IMR-90 (cell line): ENCODE measurements at regions not wholly inside any gene's neighbourhood (a gene's known extent, or its start where the extent isn't known, plus 50 kb on each side); places are given as distances from the start of the nearest gene placed in this dataset.

Source experiments
- ATAC-seq: fragments of 200-7000 bp; cut with Tn5 transposase; 2 replicates; pipeline ENCODE4 v1.9.1; 2020; ENCODE audit warnings: low read depth, mild to moderate bottlenecking, moderate library complexity
- BruUV-seq: library from RNA; stranded (reverse); fragments of 400-500 nt; replicated peaks from 2 replicates; lab custom pipeline; 2021; lab: Mats Ljungman, UMichigan
- CTCF ChIA-PET: fragments of 300-600 bp; formaldehyde crosslinking; extraction: SDS; loops from one replicate; lab custom pipeline; 2021; ENCODE audit warnings: antibody characterized with exemption; lab: Yijun Ruan, JAX
- POLR2A ChIA-PET: fragments of 300-600 bp; sonication (Branson Sonifier 250); formaldehyde crosslinking; loops from one replicate; lab custom pipeline; 2022; ENCODE audit warnings: antibody characterized with exemption; ENCODE audit not compliant: unreplicated experiment; lab: Charles Lee
- DNase-seq: peaks from one replicate; pipeline ENCODE4 v3.0.0; 2013
- H2AFZ ChIP-seq: replicated peaks from 2 replicates; pipeline ENCODE3; 2013; ENCODE audit warnings: low read length, mild to moderate bottlenecking; ENCODE audit not compliant: poor library complexity
- H2AK5ac ChIP-seq: 2 replicates; pipeline ENCODE4 v1.6.1; 2013; ENCODE audit warnings: low read depth, low read length, inconsistent platforms
- H2AK9ac ChIP-seq: replicated peaks from 2 replicates; pipeline ENCODE3; 2013; ENCODE audit warnings: mild to moderate bottlenecking, low read depth, low read length, moderate library complexity; ENCODE audit not compliant: poor library complexity
- H2BK120ac ChIP-seq: 2 replicates; pipeline ENCODE4 v1.6.1; 2013; ENCODE audit warnings: low read depth, low read length, inconsistent platforms
- H2BK15ac ChIP-seq: 3 replicates; pipeline ENCODE4 v1.6.1; 2013; ENCODE audit warnings: low read depth, low read length, inconsistent platforms
- H2BK20ac ChIP-seq: 2 replicates; pipeline ENCODE4 v1.6.1; 2013; ENCODE audit warnings: low read depth, mild to moderate bottlenecking, inconsistent platforms, low read length, moderate library complexity
- H2BK5ac ChIP-seq: 2 replicates; pipeline ENCODE4 v1.6.1; 2013; ENCODE audit warnings: mild to moderate bottlenecking, low read depth, low read length, inconsistent platforms; ENCODE audit not compliant: poor library complexity, severe bottlenecking
- H3K14ac ChIP-seq: replicated peaks from 2 replicates; pipeline ENCODE4 v1.6.1; 2013; ENCODE audit warnings: low read depth, low read length, inconsistent platforms
- H3K18ac ChIP-seq: 2 replicates; pipeline ENCODE4 v1.6.1; 2013; ENCODE audit warnings: low read depth, low read length, control low read depth
- H3K23ac ChIP-seq: 2 replicates; pipeline ENCODE4 v1.6.1; 2013; ENCODE audit warnings: low read depth, low read length, inconsistent platforms
- H3K27ac ChIP-seq: 2 replicates; pipeline ENCODE4 v1.5.1; 2013; ENCODE audit warnings: mild to moderate bottlenecking, control low read depth, low read length; ENCODE audit not compliant: insufficient read depth
- H3K27me3 ChIP-seq: 2 replicates; pipeline ENCODE4 v1.6.1; 2013; ENCODE audit warnings: low read length; ENCODE audit not compliant: control insufficient read depth, insufficient read depth
- H3K36me3 ChIP-seq: 2 replicates; pipeline ENCODE4 v1.6.1; 2013; ENCODE audit warnings: low read length, mixed read lengths; ENCODE audit not compliant: control insufficient read depth, insufficient read depth
- H3K4ac ChIP-seq: 2 replicates; pipeline ENCODE4 v1.6.1; 2013; ENCODE audit warnings: low read depth, low read length, inconsistent platforms
- H3K4me1 ChIP-seq: 2 replicates; pipeline ENCODE4 v1.6.1; 2013; ENCODE audit warnings: low read length, mixed read lengths; ENCODE audit not compliant: control insufficient read depth, insufficient read depth
- H3K4me2 ChIP-seq: 2 replicates; pipeline ENCODE4 v1.6.1; 2013; ENCODE audit warnings: low read depth, mild to moderate bottlenecking, control low read depth, low read length, moderate library complexity
- H3K4me3 ChIP-seq: 2 replicates; pipeline ENCODE4 v1.5.1; 2013; ENCODE audit warnings: low read depth, mild to moderate bottlenecking, control low read depth, low read length, moderate library complexity; ENCODE audit not compliant: insufficient read depth
- H3K56ac ChIP-seq: 2 replicates; pipeline ENCODE4 v1.6.1; 2013; ENCODE audit warnings: low read length, inconsistent platforms; ENCODE audit not compliant: insufficient read depth; ENCODE audit errors: extremely low read depth
- H3K79me1 ChIP-seq, 2 experiments: 2 replicates each; pipeline ENCODE4 v1.6.1; 2013; ENCODE audit warnings: low read length in 2 of 2, inconsistent platforms in 1 of 2, low read depth in 1 of 2
- H3K9ac ChIP-seq: 2 replicates; pipeline ENCODE4 v1.6.1; 2013; ENCODE audit warnings: low read depth, low read length, control low read depth
- H3K9me1 ChIP-seq: 2 replicates; pipeline ENCODE4 v1.6.1; 2013; ENCODE audit warnings: low read length, inconsistent platforms; ENCODE audit not compliant: insufficient read depth
- H3K9me3 ChIP-seq: 2 replicates; pipeline ENCODE4 v1.6.1; 2013; ENCODE audit warnings: low read length; ENCODE audit not compliant: control insufficient read depth, insufficient read depth
- H4K20me1 ChIP-seq: 2 replicates; pipeline ENCODE4 v1.6.1; 2013; ENCODE audit warnings: low read length, inconsistent platforms; ENCODE audit not compliant: insufficient read depth
- H4K5ac ChIP-seq: 2 replicates; pipeline ENCODE4 v1.6.1; 2013; ENCODE audit warnings: mild to moderate bottlenecking, low read depth, low read length, control low read depth
- H4K8ac ChIP-seq, 2 experiments: 2 replicates each; pipeline ENCODE4 v1.6.1; 2013; ENCODE audit warnings: low read depth in 2 of 2, low read length in 2 of 2, control low read depth in 1 of 2, inconsistent platforms in 1 of 2
- H4K91ac ChIP-seq: 2 replicates; pipeline ENCODE4 v1.6.1; 2013; ENCODE audit warnings: low read depth, low read length, inconsistent platforms; ENCODE audit not compliant: insufficient read depth
- BHLHE40 ChIP-seq: fragments of 150-350 bp; IDR thresholded peaks from 2 replicates; pipeline ENCODE4 v1.6.1; 2016; ENCODE audit warnings: mild to moderate bottlenecking, low read depth, low read length
- CHD1 ChIP-seq: IDR thresholded peaks from 2 replicates; pipeline ENCODE4 v1.6.1; 2012; ENCODE audit warnings: low read depth, low read length, improper control_type of control experiment
- FOS ChIP-seq: fragments of 150-350 bp; IDR thresholded peaks from 2 replicates; pipeline ENCODE4 v1.6.1; 2016; ENCODE audit warnings: low read depth, low read length
- MAZ ChIP-seq: IDR thresholded peaks from 2 replicates; pipeline ENCODE4 v1.6.1; 2012; ENCODE audit warnings: low read depth, mild to moderate bottlenecking, low read length, improper control_type of control experiment, moderate library complexity, borderline replicate concordance
- MXI1 ChIP-seq: IDR thresholded peaks from 2 replicates; pipeline ENCODE4 v1.6.1; 2012; ENCODE audit warnings: low read depth, mild to moderate bottlenecking, low read length, moderate library complexity, borderline replicate concordance
- RCOR1 ChIP-seq: IDR thresholded peaks from 2 replicates; pipeline ENCODE4 v1.6.1; 2012; ENCODE audit warnings: mild to moderate bottlenecking, low read length, improper control_type of control experiment; ENCODE audit not compliant: insufficient replicate concordance
- USF2 ChIP-seq: fragments of 150-350 bp; IDR thresholded peaks from 2 replicates; pipeline ENCODE4 v1.6.1; 2017; ENCODE audit warnings: mild to moderate bottlenecking, antibody characterized with exemption, low read length, low read depth
- WGBS, 2 experiments: methylation state at CpG; one replicate each; pipeline versions ENCODE4 v1.1.5 to v1.1.7; 2013; ENCODE audit warnings: missing lambda C conversion rate in 2 of 2; ENCODE audit not compliant: insufficient read length in 1 of 2; ENCODE audit errors: extremely low coverage in 2 of 2; 5-methylcytosine and 5-hydroxymethylcytosine counted together
- dilution Hi-C: fragments of 300-500 bp; cut with HindIII; formaldehyde crosslinking; loops from one replicate; pipeline ENCODE4 v1.14.3; 2018; ENCODE audit warnings: low sequenced_read_pairs; ENCODE audit not compliant: unreplicated experiment
- in situ Hi-C: fragments of 300-500 bp; cut with MboI; formaldehyde crosslinking; loops from 3 replicates; pipeline ENCODE4 v1.14.3; 2019; ENCODE audit warnings: low sequenced_read_pairs, inconsistent platforms, mixed read lengths
- intact Hi-C: fragments of 100-400 bp; cut with micrococcal nuclease; formaldehyde crosslinking; loops from 2 replicates; pipeline ENCODE4 v1.10.0; 2022

- H3K4me1 ChIP-seq, result no peaks in the 10 kb centered on the region
- H3K9ac ChIP-seq, result no peak overlapping the region
- H3K4me3 ChIP-seq, result no peak overlapping the region
- H3K23ac ChIP-seq, result no peak overlapping the region
- dilution Hi-C loops (no loop called here), in situ Hi-C loops (no loop called here), intact Hi-C loops (no loop called here)
- H2BK120ac ChIP-seq, result no peak overlapping the region
- H3K9me3 ChIP-seq, result no peaks in the 10 kb centered on the region
- no peak overlapping the region for H2BK20ac ChIP-seq
- TF ChIP-seq USF2 (no peak), MXI1 (no peak), CHD1 (no peak), FOS (no peak), MAZ (no peak), BHLHE40 (no peak), RCOR1 (no peak)
- H3K27me3 ChIP-seq, result no peaks in the 10 kb centered on the region
- no peak overlapping the region for H2AFZ ChIP-seq
- WGBS, 2 experiments, result no CpG with 5 or more reads among the region's 3 CpGs
- CTCF ChIA-PET, result interaction anchor here (0.5 kb wide), 1 partner anchor 10 kb away, joined by 4 read pairs; no protein-coding TSS in a partner anchor
- H4K20me1 ChIP-seq, result no peaks in the 10 kb centered on the region
- no peaks in the 10 kb centered on the region for H3K9me1 ChIP-seq
- no peaks in the 10 kb centered on the region for H3K79me1 ChIP-seq
- H4K5ac ChIP-seq, result no peak overlapping the region
- no TSS peak for BruUV-seq
- no peak overlapping the region for H2AK5ac ChIP-seq
- H2BK5ac ChIP-seq, result no peak overlapping the region
- H3K36me3 ChIP-seq, result no peaks in the 10 kb centered on the region
- no peak overlapping the region for H3K4me2 ChIP-seq
- no peak overlapping the region for H4K91ac ChIP-seq
- no peak overlapping the region for H2BK15ac ChIP-seq
- no peak overlapping the region for H3K18ac ChIP-seq
- no peak overlapping the region for H2AK9ac ChIP-seq
- H3K56ac ChIP-seq, result no peak overlapping the region
- no peak overlapping the region for H3K14ac ChIP-seq
- H3K27ac ChIP-seq, result no peak overlapping the region
- POLR2A ChIA-PET, result no interaction called here
- no peak overlapping the region for H3K4ac ChIP-seq
- no peak for DNase-seq
- H4K8ac ChIP-seq, result no peak overlapping the region
- no peak for ATAC-seq
Observed at GRCh38 chr3:106157411-106157810, 288.6 kb upstream of the CBLB start.
